GM10248 (cell line): ENCODE measurements at regions not wholly inside any gene's neighbourhood (a gene's known extent, or its start where the extent isn't known, plus 50 kb on each side); places are given as distances from the start of the nearest gene placed in this dataset.
A peak's percentile ranks its signal among the peaks of the same experiment; 100 is the strongest.

ENCODE experiments used
- CTCF ChIA-PET: fragments of 300-600 bp; sonication (Branson Sonifier 250); formaldehyde crosslinking; extraction: SDS; loops from one replicate; lab custom pipeline; 2021; ENCODE audit warnings: antibody characterized with exemption; lab: Yijun Ruan, JAX
- POLR2A ChIA-PET: fragments of 350-650 bp; sonication (Branson Sonifier 250); formaldehyde crosslinking; extraction: SDS; loops from one replicate; lab custom pipeline; 2020; ENCODE audit warnings: antibody characterized with exemption; lab: Yijun Ruan, JAX
- DNase-seq: peaks from one replicate; pipeline ENCODE4 v3.0.0; 2012; ENCODE audit errors: extremely low spot score
- TF ChIP-seq, protein P1 (sequence below): IDR thresholded peaks from 2 replicates; pipeline ENCODE4 v1.5.1; 2012; ENCODE audit warnings: mild to moderate bottlenecking, low read depth; ENCODE audit errors: extremely low read depth, missing control alignments, control extremely low read depth

- CTCF ChIA-PET, result no interaction called here
- TF ChIP-seq, protein P1, sequence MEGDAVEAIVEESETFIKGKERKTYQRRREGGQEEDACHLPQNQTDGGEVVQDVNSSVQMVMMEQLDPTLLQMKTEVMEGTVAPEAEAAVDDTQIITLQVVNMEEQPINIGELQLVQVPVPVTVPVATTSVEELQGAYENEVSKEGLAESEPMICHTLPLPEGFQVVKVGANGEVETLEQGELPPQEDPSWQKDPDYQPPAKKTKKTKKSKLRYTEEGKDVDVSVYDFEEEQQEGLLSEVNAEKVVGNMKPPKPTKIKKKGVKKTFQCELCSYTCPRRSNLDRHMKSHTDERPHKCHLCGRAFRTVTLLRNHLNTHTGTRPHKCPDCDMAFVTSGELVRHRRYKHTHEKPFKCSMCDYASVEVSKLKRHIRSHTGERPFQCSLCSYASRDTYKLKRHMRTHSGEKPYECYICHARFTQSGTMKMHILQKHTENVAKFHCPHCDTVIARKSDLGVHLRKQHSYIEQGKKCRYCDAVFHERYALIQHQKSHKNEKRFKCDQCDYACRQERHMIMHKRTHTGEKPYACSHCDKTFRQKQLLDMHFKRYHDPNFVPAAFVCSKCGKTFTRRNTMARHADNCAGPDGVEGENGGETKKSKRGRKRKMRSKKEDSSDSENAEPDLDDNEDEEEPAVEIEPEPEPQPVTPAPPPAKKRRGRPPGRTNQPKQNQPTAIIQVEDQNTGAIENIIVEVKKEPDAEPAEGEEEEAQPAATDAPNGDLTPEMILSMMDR, result no peak
- POLR2A ChIA-PET, result no interaction called here
- no peak for DNase-seq
Measured at GRCh38 chr3:18239674-18240073, 185.5 kb downstream of the SATB1 start.

GRCh38 chr3:18238746-18239331 is 186.3 kb downstream of the SATB1 start:
- TF ChIP-seq, protein P1, result no peak
- CTCF ChIA-PET, result no interaction called here
- no peak for DNase-seq
- POLR2A ChIA-PET, result no interaction called here

DNA sequence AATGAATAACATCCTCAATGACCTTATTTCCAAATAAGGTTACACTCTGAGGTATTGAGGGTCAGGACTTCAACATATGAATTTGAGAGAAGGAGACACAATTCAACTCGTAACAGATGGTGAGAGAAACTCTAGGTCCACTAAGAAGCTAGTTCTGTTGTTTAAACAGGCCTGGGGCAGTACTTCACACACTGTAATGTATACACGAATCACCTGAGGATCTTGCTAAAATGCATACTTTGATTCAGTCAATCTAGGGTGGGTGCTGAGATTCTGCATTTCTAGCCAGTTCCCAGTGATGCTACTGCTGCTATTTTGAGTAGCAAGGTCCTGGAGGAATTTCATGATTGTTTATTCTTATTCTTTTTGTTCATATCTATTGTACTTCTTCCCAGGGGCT is 186.8 kb downstream of the SATB1 start:
- ChIA-PET CTCF (no interaction called here), POLR2A (no interaction called here)
- DNase-seq, result no peak
- TF ChIP-seq, protein P1, result no peak

DNA sequence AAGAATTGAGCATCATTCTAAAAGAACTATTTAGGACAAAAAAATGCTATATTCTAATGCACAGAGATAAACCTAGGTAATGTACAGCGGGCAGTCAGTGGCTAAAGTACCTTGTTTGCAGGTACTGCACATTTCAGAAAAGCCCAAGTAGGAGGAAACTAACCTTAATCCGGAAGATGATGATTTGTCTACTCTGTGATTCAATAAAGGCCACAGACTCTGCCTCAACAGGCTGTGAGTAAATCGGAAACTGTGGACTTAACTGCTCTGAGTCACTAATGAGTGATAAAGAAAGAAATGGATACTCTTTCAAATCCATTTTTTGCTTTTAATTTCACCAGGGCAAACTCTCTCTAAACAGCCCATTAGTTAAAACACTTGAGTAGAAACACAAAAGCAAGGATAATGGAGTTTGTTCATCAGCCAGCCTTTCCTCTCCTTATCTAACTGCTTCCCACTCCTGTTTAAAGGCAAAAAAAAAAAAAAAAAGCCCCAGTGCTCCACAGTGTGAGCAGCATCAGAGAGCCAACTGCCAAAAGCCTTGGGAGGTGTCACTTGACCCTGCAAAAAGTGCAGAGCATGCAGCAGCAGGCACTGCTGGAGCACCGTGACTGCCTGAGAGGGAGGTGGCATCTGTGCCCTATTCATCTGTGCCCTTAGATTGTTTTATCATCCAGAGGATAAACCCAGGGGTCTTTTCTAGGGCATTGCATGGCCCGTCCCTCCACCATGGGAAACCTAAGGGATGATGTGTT is 187.7 kb downstream of the SATB1 start:
- TF ChIP-seq, protein P1, result no peak
- peak; percentile 13 for DNase-seq
- ChIA-PET CTCF (no interaction called here), POLR2A (interaction anchor here (0.5 kb wide), 1 partner anchor 199 kb away, joined by 5 read pairs; no protein-coding TSS in a partner anchor)

- ChIA-PET CTCF (no interaction called here), POLR2A (interaction anchor here (0.5 kb wide), 1 partner anchor 200 kb away, joined by 5 read pairs; no protein-coding TSS in a partner anchor)
Measured at GRCh38 chr3:18236726-18237125, 188.4 kb downstream of the SATB1 start.

DNA sequence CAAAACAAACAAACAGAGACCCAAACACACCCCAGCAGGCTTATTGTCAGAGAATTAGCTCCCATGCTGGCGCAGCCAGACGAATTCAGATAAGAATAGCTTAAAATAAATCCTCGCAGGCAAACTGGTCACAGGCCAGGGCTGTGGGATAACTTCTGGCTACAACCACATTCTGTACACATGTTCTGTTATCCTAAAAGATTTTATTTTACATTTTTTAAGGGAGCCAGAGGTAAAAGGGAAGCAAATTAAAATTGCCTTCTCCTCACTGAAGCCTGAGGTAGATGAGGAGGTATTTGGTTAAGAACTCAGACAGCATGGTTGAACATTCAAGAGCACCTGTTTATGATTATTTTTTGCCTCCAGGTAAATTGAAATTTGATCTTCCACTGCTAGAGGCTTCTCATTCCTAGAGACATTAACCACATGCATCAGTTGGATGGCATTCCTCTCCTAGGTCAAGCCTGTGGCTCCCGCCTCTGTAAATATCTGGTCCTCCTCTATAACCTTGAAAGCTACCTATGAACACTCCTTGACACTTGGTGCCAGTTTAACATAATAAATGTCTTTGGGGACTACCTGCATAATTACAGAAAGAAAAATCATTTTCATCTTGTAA is 190.3 kb downstream of the SATB1 start:
- TF ChIP-seq, protein P1, result no peak
- no peak for DNase-seq
- POLR2A ChIA-PET, result no interaction called here
- CTCF ChIA-PET, result no interaction called here

More at GRCh38 chr3:18236726-18237125, 188.4 kb downstream of the SATB1 start:
- no peak for DNase-seq
- TF ChIP-seq, protein P1, result no peak
